ENCODE measurements at regions not wholly inside any gene's neighbourhood (a gene's known extent, or its start where the extent isn't known, plus 50 kb on each side); places are given as distances from the start of the nearest gene placed in this dataset.

DNA sequence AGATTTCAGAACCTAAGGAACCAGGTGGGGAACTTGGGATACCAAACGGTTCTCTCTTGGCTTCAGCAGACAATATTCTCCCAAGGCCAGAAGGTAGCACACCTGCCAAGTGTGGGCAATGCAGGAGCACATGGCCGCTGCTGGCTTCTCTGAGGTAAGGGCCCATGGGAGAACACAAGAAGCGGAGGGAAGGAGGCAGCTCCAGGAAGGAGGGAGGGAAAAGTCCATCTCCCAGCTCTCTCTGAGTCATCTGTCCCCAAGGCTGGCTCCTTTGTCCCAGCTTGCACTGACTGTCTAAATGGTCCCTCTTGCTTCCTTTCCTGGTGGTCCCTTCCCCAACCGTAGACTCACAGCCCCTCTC is 557.9 kb upstream of the CADM1 start:
- no peak overlapping the region for H3K27ac ChIP-seq
- TF ChIP-seq, protein P1, sequence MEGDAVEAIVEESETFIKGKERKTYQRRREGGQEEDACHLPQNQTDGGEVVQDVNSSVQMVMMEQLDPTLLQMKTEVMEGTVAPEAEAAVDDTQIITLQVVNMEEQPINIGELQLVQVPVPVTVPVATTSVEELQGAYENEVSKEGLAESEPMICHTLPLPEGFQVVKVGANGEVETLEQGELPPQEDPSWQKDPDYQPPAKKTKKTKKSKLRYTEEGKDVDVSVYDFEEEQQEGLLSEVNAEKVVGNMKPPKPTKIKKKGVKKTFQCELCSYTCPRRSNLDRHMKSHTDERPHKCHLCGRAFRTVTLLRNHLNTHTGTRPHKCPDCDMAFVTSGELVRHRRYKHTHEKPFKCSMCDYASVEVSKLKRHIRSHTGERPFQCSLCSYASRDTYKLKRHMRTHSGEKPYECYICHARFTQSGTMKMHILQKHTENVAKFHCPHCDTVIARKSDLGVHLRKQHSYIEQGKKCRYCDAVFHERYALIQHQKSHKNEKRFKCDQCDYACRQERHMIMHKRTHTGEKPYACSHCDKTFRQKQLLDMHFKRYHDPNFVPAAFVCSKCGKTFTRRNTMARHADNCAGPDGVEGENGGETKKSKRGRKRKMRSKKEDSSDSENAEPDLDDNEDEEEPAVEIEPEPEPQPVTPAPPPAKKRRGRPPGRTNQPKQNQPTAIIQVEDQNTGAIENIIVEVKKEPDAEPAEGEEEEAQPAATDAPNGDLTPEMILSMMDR (IDR thresholded peaks at IDR 0.05) = no peak
- TF ChIP-seq ZFX (IDR thresholded peaks at IDR 0.05; ENCODE audit: borderline replicate concordance) = no peak

DNA sequence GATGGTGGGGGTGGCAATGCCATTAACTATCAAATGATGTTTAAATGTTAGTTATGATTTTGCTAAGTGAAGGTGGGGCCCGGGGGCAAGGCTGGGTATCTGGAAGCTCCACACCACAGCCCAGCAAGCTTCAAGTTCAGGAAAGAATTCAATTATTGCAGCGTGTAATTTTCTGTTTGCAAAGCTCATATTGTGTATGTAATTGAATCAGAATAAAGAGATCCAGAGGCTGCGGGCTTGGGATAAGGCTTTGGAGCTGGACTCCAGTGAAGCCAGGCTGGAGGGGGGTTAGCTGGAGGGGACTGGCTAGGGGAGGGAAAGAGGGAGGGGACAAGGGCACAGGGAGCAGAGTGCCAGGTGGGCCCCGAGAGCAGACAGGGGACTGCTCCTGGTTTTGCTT is 557.1 kb upstream of the CADM1 start:
- H3K27ac ChIP-seq = no peak overlapping the region
- TF ChIP-seq, protein P1 (IDR thresholded peaks at IDR 0.05) = no peak
- TF ChIP-seq ZFX (IDR thresholded peaks at IDR 0.05; ENCODE audit: borderline replicate concordance) = no peak

DNA sequence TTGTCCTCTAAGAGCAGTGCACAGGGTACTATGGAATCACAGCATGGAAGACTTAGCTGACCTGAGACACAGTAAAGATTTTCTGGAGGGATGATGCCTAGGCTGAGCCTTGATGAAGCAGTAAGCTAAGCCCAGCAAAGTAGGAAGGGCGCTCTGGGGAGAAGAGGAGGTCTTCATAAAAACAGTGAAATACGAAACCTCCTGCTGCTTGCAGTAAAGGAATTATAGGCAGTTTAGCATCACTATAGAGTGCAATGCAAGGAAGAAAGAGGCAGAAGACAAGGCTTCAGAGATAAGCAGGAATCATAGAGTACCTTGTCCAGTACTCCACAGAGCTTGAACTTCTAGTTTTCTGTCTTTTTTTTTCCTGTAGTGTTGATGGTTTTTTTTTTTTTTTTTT is 555.7 kb upstream of the CADM1 start:
- TF ChIP-seq ZFX (IDR thresholded peaks at IDR 0.05; ENCODE audit: borderline replicate concordance) = no peak
- TF ChIP-seq, protein P1 (IDR thresholded peaks at IDR 0.05) = no peak
- H3K27ac ChIP-seq = no peak overlapping the region

DNA sequence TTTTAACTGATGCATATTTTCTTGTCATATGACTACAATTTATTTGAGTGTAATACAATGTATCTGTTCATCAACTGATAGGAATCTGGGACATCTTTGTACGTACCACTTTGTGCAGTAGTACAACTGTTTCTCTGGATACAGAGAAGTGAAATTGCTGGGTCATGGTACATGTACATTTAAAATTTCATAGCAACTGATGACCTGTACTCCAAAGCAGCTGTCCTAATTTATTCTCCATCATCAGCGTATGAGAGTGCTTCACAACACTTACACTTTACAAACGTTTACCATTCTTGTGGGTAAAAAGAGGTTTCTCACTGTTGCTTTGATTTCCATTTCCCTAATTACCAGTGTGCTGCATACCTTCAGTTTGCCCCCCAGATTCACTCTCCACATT is 552.8 kb upstream of the CADM1 start:
- TF ChIP-seq, protein P1 (IDR thresholded peaks at IDR 0.05) = no peak
- TF ChIP-seq ZFX (IDR thresholded peaks at IDR 0.05; ENCODE audit: borderline replicate concordance) = no peak
- no peak overlapping the region for H3K27ac ChIP-seq

DNA sequence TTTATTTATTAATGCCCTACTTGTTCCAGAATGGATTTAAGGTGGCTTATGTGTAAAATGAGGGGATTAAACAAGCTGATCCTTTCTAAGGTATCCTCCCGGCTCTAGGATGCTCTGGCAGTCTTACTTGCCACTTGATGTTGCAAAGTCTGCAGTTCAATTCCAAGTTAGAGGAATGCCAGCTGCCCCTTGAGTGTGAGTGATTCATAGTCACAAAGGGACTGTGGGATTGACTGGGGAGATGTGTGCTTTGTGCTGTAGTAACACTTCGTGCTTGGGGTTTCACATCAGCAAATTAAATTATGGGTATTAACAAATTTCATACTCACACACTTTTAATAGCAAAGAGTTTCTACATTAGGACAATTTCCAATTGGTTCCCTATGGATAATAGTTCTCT is 550.8 kb upstream of the CADM1 start:
- TF ChIP-seq ZFX (IDR thresholded peaks at IDR 0.05; ENCODE audit: borderline replicate concordance) = no peak
- TF ChIP-seq, protein P1 (IDR thresholded peaks at IDR 0.05) = no peak
- H3K27ac ChIP-seq = no peak overlapping the region

DNA sequence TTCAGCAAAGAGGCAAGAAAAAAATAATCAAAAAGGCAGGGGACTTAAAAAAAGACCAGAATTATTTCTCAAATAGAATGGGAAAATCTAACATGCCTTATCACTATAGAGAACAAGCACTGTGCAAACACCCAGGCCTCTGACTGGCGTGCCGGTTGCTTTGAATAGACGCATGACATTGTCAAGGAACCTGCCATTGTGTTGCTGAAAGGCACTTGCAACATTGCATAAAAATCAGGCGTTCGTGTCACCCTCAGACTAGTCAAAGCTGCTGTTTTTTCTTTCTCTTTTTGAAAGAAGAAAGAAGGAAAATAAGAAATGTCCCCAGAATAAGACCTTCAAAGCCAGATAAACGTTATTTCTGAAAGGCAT is 549.3 kb upstream of the CADM1 start:
- no peak for TF ChIP-seq ZFX (IDR thresholded peaks at IDR 0.05; ENCODE audit: borderline replicate concordance)
- TF ChIP-seq, protein P1 (IDR thresholded peaks at IDR 0.05) = no peak
- H3K27ac ChIP-seq = no peak overlapping the region

DNA sequence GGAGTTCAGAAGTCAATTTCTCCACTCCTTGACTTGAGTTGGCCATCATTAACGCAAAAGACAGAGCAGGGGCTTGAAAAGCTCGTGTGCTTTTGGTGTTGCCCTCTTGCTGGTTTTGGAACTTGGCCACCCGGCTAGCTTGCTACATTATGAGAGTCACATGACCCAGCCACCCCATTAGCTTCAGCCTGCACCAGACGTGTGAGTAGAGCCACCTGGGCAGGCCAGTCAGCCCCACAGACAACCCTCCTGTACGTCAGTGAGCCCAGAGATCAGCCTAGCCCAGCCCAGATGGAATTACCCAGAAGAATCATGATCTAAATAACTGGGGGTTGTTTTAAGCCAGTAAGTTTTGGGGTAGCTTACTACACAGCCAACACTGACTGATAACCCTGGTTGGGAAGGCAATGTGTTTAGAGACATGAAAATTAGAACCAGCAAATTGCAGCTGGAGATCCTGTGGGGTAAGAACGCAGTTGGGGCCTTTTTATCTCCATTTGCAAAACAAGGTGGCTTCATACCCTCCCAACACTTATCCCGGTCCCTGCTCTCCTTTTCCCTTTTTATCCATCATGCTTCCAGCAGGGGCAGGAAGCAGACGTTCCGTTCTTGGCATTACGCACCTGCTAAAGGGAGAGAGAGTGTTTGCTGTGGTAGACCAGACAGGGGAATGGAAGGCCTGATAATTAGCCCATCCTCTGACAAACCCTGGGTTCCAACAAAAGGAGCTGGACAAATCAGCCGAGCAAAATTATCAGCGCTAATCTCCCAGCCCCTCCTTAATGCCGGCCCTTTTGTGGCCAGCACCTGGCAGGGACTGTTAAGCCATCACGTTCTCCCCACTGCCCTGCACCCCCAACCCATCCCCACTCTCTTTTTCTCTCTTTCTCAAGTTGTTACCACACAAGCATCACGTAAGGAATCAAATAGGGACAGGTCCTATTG is 548.7 kb upstream of the CADM1 start:
- TF ChIP-seq, protein P1 (IDR thresholded peaks at IDR 0.05) = no peak
- no peak for TF ChIP-seq ZFX (IDR thresholded peaks at IDR 0.05; ENCODE audit: borderline replicate concordance)
- H3K27ac ChIP-seq = no peak overlapping the region

All from 22Rv1 (cell line).